K562 (cell line): ENCODE measurements at regions not wholly inside any gene's neighbourhood (a gene's known extent, or its start where the extent isn't known, plus 50 kb on each side); places are given as distances from the start of the nearest gene placed in this dataset.

Source experiments
- ARHGAP35 ChIP-seq: fragments of 450-650 bp; IDR thresholded peaks from 2 replicates; pipeline ENCODE4 v1.6.1; 2018; ENCODE audit not compliant: partially characterized antibody
- ARID2 ChIP-seq: fragments of 450-650 bp; IDR thresholded peaks from 2 replicates; pipeline ENCODE4 v1.6.1; 2017; ENCODE audit warnings: antibody characterized with exemption, mild to moderate bottlenecking
- CBX2 ChIP-seq: fragments of 200-600 bp; sonication (generic); IDR thresholded peaks from one replicate; pipeline ENCODE4 v1.6.1; 2012; ENCODE audit warnings: mild to moderate bottlenecking, low read length, inconsistent platforms; ENCODE audit not compliant: insufficient read depth, poor library complexity, severe bottlenecking
- CGGBP1 ChIP-seq: fragments of 250-450 bp; sonication (Bioruptor Pico); IDR thresholded peaks from 2 replicates; pipeline ENCODE4 v1.9.0; 2021; ENCODE audit warnings: mild to moderate bottlenecking
- FOSL1 ChIP-seq: fragments of 200-800 bp; sonication (Bioruptor generic); conservative IDR thresholded peaks from 2 replicates; pipeline ENCODE4 v1.6.1; 2016; ENCODE audit warnings: missing genetic modification characterization, missing compliant biosample characterization
- LEF1 ChIP-seq: fragments of 450-650 bp; IDR thresholded peaks from 2 replicates; pipeline ENCODE4 v1.6.1; 2016; ENCODE audit warnings: mild to moderate bottlenecking
- PML ChIP-seq: IDR thresholded peaks from 2 replicates; pipeline ENCODE4 v1.6.1; 2012; ENCODE audit warnings: low read length, inconsistent platforms
- SMAD1 ChIP-seq: fragments of 150-350 bp; IDR thresholded peaks from 2 replicates; pipeline ENCODE4 v1.6.1; 2014; ENCODE audit warnings: low read length, low read depth; ENCODE audit not compliant: partially characterized antibody
- TAF1 ChIP-seq: IDR thresholded peaks from 2 replicates; pipeline ENCODE4 v1.6.1; 2011; ENCODE audit warnings: mild to moderate bottlenecking, low read length, moderate library complexity; ENCODE audit not compliant: insufficient read depth, control insufficient read depth, severe bottlenecking; ENCODE audit errors: extremely low read depth
- TEAD1 ChIP-seq, 2 experiments: fragments of 450-650 bp in 1 of 2; sonication (generic) in 1 of 2; formaldehyde crosslinking; IDR thresholded peaks; 2 replicates each; pipeline versions ENCODE4 v1.4.0 to v1.8.0; 2020 to 2022; ENCODE audit warnings: mild to moderate bottlenecking in 2 of 2, missing genetic modification reagents in 1 of 2
- YY1 ChIP-seq, 3 experiments: IDR thresholded peaks; 2 replicates each; pipeline ENCODE4 v1.6.1; 2011; ENCODE audit warnings: low read length in 2 of 3, mild to moderate bottlenecking in 2 of 3, moderate library complexity in 2 of 3, borderline replicate concordance in 1 of 3, control low read depth in 1 of 3, low read depth in 1 of 3; ENCODE audit not compliant: insufficient read depth in 3 of 3, insufficient replicate concordance in 2 of 3, control insufficient read depth in 1 of 3, insufficient read length in 1 of 3; ENCODE audit errors: extremely low read depth in 1 of 3
- ZBTB11 ChIP-seq, 3 experiments: fragments of 200-800 bp in 1 of 3; fragments of 250-450 bp in 1 of 3; fragments of 450-650 bp in 1 of 3; sonication (Bioruptor Pico) in 1 of 3; sonication (Bioruptor generic) in 1 of 3; formaldehyde crosslinking in 1 of 3; IDR thresholded peaks; 2 replicates each; pipeline versions ENCODE4 v1.6.1 to v1.8.0; 2016 to 2022; ENCODE audit warnings: mild to moderate bottlenecking in 2 of 3, missing genetic modification characterization in 2 of 3, missing compliant biosample characterization in 1 of 3, moderate library complexity in 1 of 3
- ZBTB49 ChIP-seq: sonication (generic); formaldehyde crosslinking; IDR thresholded peaks from 2 replicates; pipeline ENCODE4 v1.8.0; 2022; ENCODE audit warnings: missing genetic modification reagents, mild to moderate bottlenecking, borderline replicate concordance
- ZNF184 ChIP-seq: sonication (generic); formaldehyde crosslinking; IDR thresholded peaks from 2 replicates; pipeline ENCODE4 v1.5.0; 2020; ENCODE audit warnings: missing genetic modification reagents
- ZNF282 ChIP-seq: sonication (generic); formaldehyde crosslinking; IDR thresholded peaks from 2 replicates; pipeline ENCODE4 v1.8.1; 2023; ENCODE audit warnings: missing genetic modification reagents
- ZNF311 ChIP-seq: fragments of 250-450 bp; sonication (Bioruptor Pico); IDR thresholded peaks from 2 replicates; pipeline ENCODE4 v1.4.0; 2020; ENCODE audit warnings: mild to moderate bottlenecking, moderate library complexity
- ZNF512 ChIP-seq: IDR thresholded peaks from 2 replicates; pipeline ENCODE4 v1.6.1; 2016; ENCODE audit warnings: missing genetic modification characterization, missing compliant biosample characterization

- no peak for TF ChIP-seq ZBTB49 (CRISPR knock-in tag)
- peak; percentile 96 for TF ChIP-seq PML
- no peak for TF ChIP-seq TEAD1 (CRISPR knock-in tag; IDR thresholded peaks at IDR 0.05)
- no peak for TF ChIP-seq ZNF311 (CRISPR knock-in tag)
- TF ChIP-seq ZNF512 (tag), result no peak
- TF ChIP-seq ARID2, result no peak
- TF ChIP-seq FOSL1, result no peak
- TF ChIP-seq ZBTB11 (CRISPR knock-in tag; IDR thresholded peaks at IDR 0.05), result peak in 1 of 3 experiments; percentile 92; a peak in 2 of 6 replicates
- TF ChIP-seq ARHGAP35, result peak; percentile 16
- TF ChIP-seq CGGBP1 (CRISPR knock-in tag), result 0 out of 2 replicates have a peak, but pooled peaks have one; percentile 28
- 0 out of 2 replicates have a peak, but pooled peaks have one; percentile 47 for TF ChIP-seq LEF1
- TF ChIP-seq ZNF184, result no peak
- TF ChIP-seq ZNF282 (CRISPR knock-in tag), result no peak
- peak; percentile 51 for TF ChIP-seq TAF1
- peak; percentile 87 for TF ChIP-seq SMAD1
- no peak for TF ChIP-seq CBX2
- TF ChIP-seq YY1 (IDR thresholded peaks at IDR 0.05; ENCODE audit: borderline replicate concordance in 1 of 3, control insufficient read depth in 1 of 3, extremely low read depth in 1 of 3, insufficient read depth in 3 of 3, insufficient read length in 1 of 3, insufficient replicate concordance in 2 of 3, low read depth in 1 of 3, low read length in 2 of 3), result no peak
Observed at GRCh38 chr20:53752971-53753879, 159.6 kb upstream of the ZNF217 start (continued).
